PC-9 (cell line): ENCODE measurements at regions not wholly inside any gene's neighbourhood (a gene's known extent, or its start where the extent isn't known, plus 50 kb on each side); places are given as distances from the start of the nearest gene placed in this dataset.

Experiments
- EZH2 ChIP-seq: fragments of 200-600 bp; sonication (generic); IDR thresholded peaks from 2 replicates; pipeline ENCODE4 v1.8.0; 2017; ENCODE audit warnings: antibody characterized with exemption, low read depth
- TF ChIP-seq, protein P1 (sequence below): fragments of 200-600 bp; sonication (generic); conservative IDR thresholded peaks from 2 replicates; pipeline ENCODE4 v1.6.1; 2017; ENCODE audit warnings: mixed run types, antibody characterized with exemption, mild to moderate bottlenecking, moderate library complexity

DNA sequence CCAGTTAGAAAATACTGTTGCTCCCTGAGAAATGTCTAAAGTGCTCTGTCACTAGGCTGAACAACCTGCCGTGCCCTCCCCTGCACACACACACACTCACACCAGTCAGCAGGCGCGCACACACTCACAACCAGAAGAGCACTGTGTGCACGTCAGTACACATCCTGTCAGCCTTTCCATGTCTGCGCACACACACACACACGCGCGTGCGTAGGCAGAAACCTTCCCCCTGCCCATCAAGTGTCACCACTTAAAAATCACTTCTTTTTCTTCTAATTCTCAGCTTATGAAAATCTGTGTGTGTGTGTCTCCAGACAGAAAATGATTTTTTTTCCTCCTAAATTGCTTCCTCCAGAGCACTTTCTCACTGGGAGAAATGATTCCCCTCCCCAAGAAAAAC is 100.3 kb downstream of the EDN3 start:
- TF ChIP-seq, protein P1, sequence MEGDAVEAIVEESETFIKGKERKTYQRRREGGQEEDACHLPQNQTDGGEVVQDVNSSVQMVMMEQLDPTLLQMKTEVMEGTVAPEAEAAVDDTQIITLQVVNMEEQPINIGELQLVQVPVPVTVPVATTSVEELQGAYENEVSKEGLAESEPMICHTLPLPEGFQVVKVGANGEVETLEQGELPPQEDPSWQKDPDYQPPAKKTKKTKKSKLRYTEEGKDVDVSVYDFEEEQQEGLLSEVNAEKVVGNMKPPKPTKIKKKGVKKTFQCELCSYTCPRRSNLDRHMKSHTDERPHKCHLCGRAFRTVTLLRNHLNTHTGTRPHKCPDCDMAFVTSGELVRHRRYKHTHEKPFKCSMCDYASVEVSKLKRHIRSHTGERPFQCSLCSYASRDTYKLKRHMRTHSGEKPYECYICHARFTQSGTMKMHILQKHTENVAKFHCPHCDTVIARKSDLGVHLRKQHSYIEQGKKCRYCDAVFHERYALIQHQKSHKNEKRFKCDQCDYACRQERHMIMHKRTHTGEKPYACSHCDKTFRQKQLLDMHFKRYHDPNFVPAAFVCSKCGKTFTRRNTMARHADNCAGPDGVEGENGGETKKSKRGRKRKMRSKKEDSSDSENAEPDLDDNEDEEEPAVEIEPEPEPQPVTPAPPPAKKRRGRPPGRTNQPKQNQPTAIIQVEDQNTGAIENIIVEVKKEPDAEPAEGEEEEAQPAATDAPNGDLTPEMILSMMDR: no peak
- TF ChIP-seq EZH2: no peak
